Upper lobe of left lung (tissue), 4 donors: ENCODE measurements at regions not wholly inside any gene's neighbourhood (a gene's known extent, or its start where the extent isn't known, plus 50 kb on each side); places are given as distances from the start of the nearest gene placed in this dataset.

Experiments used
- CTCF ChIP-seq, 6 experiments: fragments of 450-650 bp in 4 of 6; fragments of 200-600 bp in 2 of 6; sonication (generic) in 2 of 6; IDR thresholded peaks; one replicate each; pipeline ENCODE4 v1.5.1; 2016 to 2019; ENCODE audit warnings: antibody characterized with exemption in 6 of 6
- EP300 ChIP-seq, 4 donors: sonication (generic); formaldehyde crosslinking; IDR thresholded peaks; one replicate each; pipeline ENCODE4 v1.5.1; 2017; ENCODE audit warnings: antibody characterized with exemption in 4 of 4, control low read depth in 2 of 4
- POLR2A ChIP-seq, 4 donors: fragments of 450-650 bp; IDR thresholded peaks; one replicate each; pipeline ENCODE4 v1.5.1; 2016 to 2017; ENCODE audit warnings: antibody characterized with exemption in 4 of 4, mild to moderate bottlenecking in 2 of 4

- TF ChIP-seq CTCF (IDR thresholded peaks at IDR 0.05) (no peak), POLR2A (IDR thresholded peaks at IDR 0.05) (no peak), EP300 (IDR thresholded peaks at IDR 0.05) (no peak)
These were observed 143.8 kb upstream of the KHDRBS2 start for GRCh38 chr6:62429781-62430180.
